ENCODE measurements at regions not wholly inside any gene's neighbourhood (a gene's known extent, or its start where the extent isn't known, plus 50 kb on each side); places are given as distances from the start of the nearest gene placed in this dataset.

DNA sequence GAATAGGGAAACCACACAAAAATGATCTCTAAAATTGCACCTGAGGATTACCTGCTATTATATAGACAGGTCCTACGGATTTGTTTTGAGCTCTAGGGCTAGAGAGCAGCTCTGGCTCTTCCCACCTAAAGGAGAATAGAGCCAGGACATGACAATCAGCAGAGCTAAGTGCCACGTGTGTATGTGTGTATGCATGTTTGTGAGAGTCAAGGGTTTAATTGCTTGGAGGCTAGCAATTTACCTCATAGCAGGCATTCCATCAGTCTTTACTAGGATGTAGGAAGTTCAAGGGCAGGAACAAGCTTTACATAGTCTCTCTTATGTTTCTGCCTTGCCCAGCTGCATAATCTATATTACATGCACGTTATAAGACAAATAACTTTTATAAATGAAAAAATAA, 498.2 kb downstream of the NSUN3 start:
- TF ChIP-seq EP300 (IDR thresholded peaks at IDR 0.05; ENCODE audit: low read depth) (no peak), POLR2AphosphoS5 (IDR thresholded peaks at IDR 0.05) (no peak)
- TF ChIP-seq, protein P1, sequence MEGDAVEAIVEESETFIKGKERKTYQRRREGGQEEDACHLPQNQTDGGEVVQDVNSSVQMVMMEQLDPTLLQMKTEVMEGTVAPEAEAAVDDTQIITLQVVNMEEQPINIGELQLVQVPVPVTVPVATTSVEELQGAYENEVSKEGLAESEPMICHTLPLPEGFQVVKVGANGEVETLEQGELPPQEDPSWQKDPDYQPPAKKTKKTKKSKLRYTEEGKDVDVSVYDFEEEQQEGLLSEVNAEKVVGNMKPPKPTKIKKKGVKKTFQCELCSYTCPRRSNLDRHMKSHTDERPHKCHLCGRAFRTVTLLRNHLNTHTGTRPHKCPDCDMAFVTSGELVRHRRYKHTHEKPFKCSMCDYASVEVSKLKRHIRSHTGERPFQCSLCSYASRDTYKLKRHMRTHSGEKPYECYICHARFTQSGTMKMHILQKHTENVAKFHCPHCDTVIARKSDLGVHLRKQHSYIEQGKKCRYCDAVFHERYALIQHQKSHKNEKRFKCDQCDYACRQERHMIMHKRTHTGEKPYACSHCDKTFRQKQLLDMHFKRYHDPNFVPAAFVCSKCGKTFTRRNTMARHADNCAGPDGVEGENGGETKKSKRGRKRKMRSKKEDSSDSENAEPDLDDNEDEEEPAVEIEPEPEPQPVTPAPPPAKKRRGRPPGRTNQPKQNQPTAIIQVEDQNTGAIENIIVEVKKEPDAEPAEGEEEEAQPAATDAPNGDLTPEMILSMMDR (IDR thresholded peaks at IDR 0.05): no peak

Measured in transverse colon (tissue), 4 donors.